HFF-Myc (cell line): ENCODE measurements at regions not wholly inside any gene's neighbourhood (a gene's known extent, or its start where the extent isn't known, plus 50 kb on each side); places are given as distances from the start of the nearest gene placed in this dataset.

Source experiments
- DNase-seq: peaks from one replicate; pipeline ENCODE4 v3.0.0-alpha.2; 2011; ENCODE audit warnings: low read depth; ENCODE audit errors: extremely low read depth
- H3K4me3 ChIP-seq: replicated peaks from 2 replicates; pipeline ENCODE4 v1.5.1; 2011; ENCODE audit warnings: low read depth, mild to moderate bottlenecking, control low read depth, low read length
- CTCF ChIP-seq: IDR thresholded peaks from 2 replicates; pipeline ENCODE4 v1.5.1; 2012; ENCODE audit warnings: mild to moderate bottlenecking, low read depth, low read length, control low read depth; ENCODE audit errors: missing control alignments

- TF ChIP-seq CTCF = no peak
- no peak overlapping the region for H3K4me3 ChIP-seq
- no peak for DNase-seq
Measured at GRCh38 chr13:68982961-68983619, 1124.5 kb upstream of the ATXN8OS start.

GRCh38 chr13:68976287-68976686 is 1131.3 kb upstream of the ATXN8OS start:
- no peak overlapping the region for H3K4me3 ChIP-seq
- TF ChIP-seq CTCF = no peak
- DNase-seq = no peak

GRCh38 chr13:68970532-68970931 is 1137.1 kb upstream of the ATXN8OS start:
- no peak overlapping the region for H3K4me3 ChIP-seq
- DNase-seq = no peak
- no peak for TF ChIP-seq CTCF

GRCh38 chr13:68948586-68948985 is 1159.0 kb upstream of the ATXN8OS start:
- no peak overlapping the region for H3K4me3 ChIP-seq
- DNase-seq = no peak
- TF ChIP-seq CTCF = no peak

- H3K4me3 ChIP-seq = no peak overlapping the region
- no peak for TF ChIP-seq CTCF
- no peak for DNase-seq
Measured at GRCh38 chr13:68944272-68944671, 1163.4 kb upstream of the ATXN8OS start.

- TF ChIP-seq CTCF = no peak
- DNase-seq = no peak
- no peak overlapping the region for H3K4me3 ChIP-seq
Measured at GRCh38 chr13:68940049-68940448, 1167.6 kb upstream of the ATXN8OS start.

- no peak overlapping the region for H3K4me3 ChIP-seq
- TF ChIP-seq CTCF = no peak
- no peak for DNase-seq
Measured at GRCh38 chr13:68938639-68939038, 1169.0 kb upstream of the ATXN8OS start.
